ENCODE measurements at regions not wholly inside any gene's neighbourhood (a gene's known extent, or its start where the extent isn't known, plus 50 kb on each side); places are given as distances from the start of the nearest gene placed in this dataset.
"Not testable (repeated sequence)": the region's sequence is repeated elsewhere in the genome, so short reads cannot be mapped to it uniquely, and the experiment has no call there.

- DNase-seq, result no peak
Observed at GRCh38 chr1:58836408-58836807, 52.6 kb upstream of the JUN start.

- DNase-seq, result no peak
Observed at GRCh38 chr1:58837886-58838285, 54.0 kb upstream of the JUN start.

- no peak for DNase-seq
Observed at GRCh38 chr1:58839147-58839795, 55.4 kb upstream of the JUN start.

- DNase-seq, result no peak
Observed at GRCh38 chr1:58839846-58840835, 56.3 kb upstream of the JUN start.

GRCh38 chr1:58841455-58841854, 57.6 kb upstream of the JUN start:
- no peak for DNase-seq

- DNase-seq, result no peak
Observed at GRCh38 chr1:58842941-58843340, 59.1 kb upstream of the JUN start.

GRCh38 chr1:58844176-58844575, 60.3 kb upstream of the JUN start:
- DNase-seq, result no peak

GRCh38 chr1:58845942-58846341, 62.1 kb upstream of the JUN start:
- no peak for DNase-seq

GRCh38 chr1:58848818-58849411, 65.1 kb upstream of the JUN start:
- DNase-seq, result no peak

- no peak for DNase-seq
Observed at GRCh38 chr1:58849551-58849950, 65.7 kb upstream of the JUN start.

- no peak for DNase-seq
Observed at GRCh38 chr1:58850636-58851035, 66.8 kb upstream of the JUN start.

GRCh38 chr1:58852731-58853485, 69.1 kb upstream of the JUN start:
- no peak for DNase-seq

- DNase-seq, result no peak
Observed at GRCh38 chr1:58854576-58854975, 70.7 kb upstream of the JUN start.

GRCh38 chr1:58855274-58856165, 71.7 kb upstream of the JUN start:
- DNase-seq, result no peak

GRCh38 chr1:58856281-58856680, 72.4 kb upstream of the JUN start:
- DNase-seq, result not testable (repeated sequence)

GRCh38 chr1:58857680-58858673, 74.1 kb upstream of the JUN start:
- no peak for DNase-seq

GRCh38 chr1:58859769-58860485, 76.1 kb upstream of the JUN start:
- DNase-seq, result no peak

- no peak for DNase-seq
Observed at GRCh38 chr1:58861076-58861475, 77.2 kb upstream of the JUN start.

GRCh38 chr1:58861506-58861905, 77.7 kb upstream of the JUN start:
- DNase-seq, result no peak

Measured in GF-D8 (cell line).